WERI-Rb-1 (cell line): ENCODE measurements at regions not wholly inside any gene's neighbourhood (a gene's known extent, or its start where the extent isn't known, plus 50 kb on each side); places are given as distances from the start of the nearest gene placed in this dataset.

ENCODE experiments used
- DNase-seq: peaks from one replicate; pipeline ENCODE4 v3.0.0-alpha.2; 2020
- H3K27ac ChIP-seq: fragments of 250-450 bp; sonication (Bioruptor Pico); 2 replicates; pipeline ENCODE4 v1.5.1; 2020; ENCODE audit warnings: mild to moderate bottlenecking, moderate library complexity
- H3K27me3 ChIP-seq: fragments of 250-450 bp; sonication (Bioruptor Pico); 2 replicates; pipeline ENCODE4 v1.5.1; 2021; ENCODE audit warnings: mild to moderate bottlenecking, low read depth, moderate library complexity; ENCODE audit not compliant: insufficient read depth, severe bottlenecking
- H3K36me3 ChIP-seq: fragments of 250-450 bp; sonication (Bioruptor Pico); 2 replicates; pipeline ENCODE4 v1.5.1; 2020; ENCODE audit warnings: mild to moderate bottlenecking, moderate library complexity
- H3K4me3 ChIP-seq: 2 replicates; pipeline ENCODE4 v1.5.1; 2011; ENCODE audit warnings: low read depth, mild to moderate bottlenecking, control low read depth, low read length
- H3K9me3 ChIP-seq: fragments of 250-450 bp; sonication (Bioruptor Pico); 2 replicates; pipeline ENCODE4 v1.5.1; 2021; ENCODE audit warnings: mild to moderate bottlenecking, moderate library complexity; ENCODE audit not compliant: severe bottlenecking
- CTCF ChIP-seq: IDR thresholded peaks from 2 replicates; pipeline ENCODE4 v1.5.1; 2011; ENCODE audit warnings: low read depth, mild to moderate bottlenecking, control low read depth, inconsistent platforms, low read length

DNA sequence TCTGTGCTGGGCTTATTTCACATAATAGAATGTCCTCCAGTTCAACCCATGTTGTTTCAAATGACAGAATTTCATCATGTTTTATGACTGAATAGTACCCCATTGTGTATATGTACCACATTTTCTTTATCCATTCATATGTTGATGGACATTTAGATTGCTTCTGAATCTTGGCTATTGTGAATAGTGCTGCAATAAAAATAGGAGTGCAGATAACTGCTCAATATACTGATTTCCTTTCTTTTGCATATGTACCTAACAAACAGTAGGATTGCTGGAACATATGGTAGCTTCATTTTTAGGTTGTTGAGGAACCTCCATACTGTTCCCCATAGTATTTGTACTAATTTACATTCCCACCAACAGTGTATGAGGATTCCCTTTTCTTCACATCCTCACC, 491.1 kb downstream of the BRINP3 start:
- H3K27ac ChIP-seq = no peak overlapping the region
- no peaks in the 10 kb centered on the region for H3K36me3 ChIP-seq
- no peak for DNase-seq
- no peaks in the 10 kb centered on the region for H3K9me3 ChIP-seq
- H3K27me3 ChIP-seq = no peaks in the 10 kb centered on the region
- H3K4me3 ChIP-seq = no peak overlapping the region
- no peak for TF ChIP-seq CTCF

- Histone ChIP-seq H3K4me3 (no peak overlapping the region), H3K27me3 (no peaks in the 10 kb centered on the region), H3K36me3 (no peaks in the 10 kb centered on the region), H3K9me3 (no peaks in the 10 kb centered on the region), H3K27ac (no peak overlapping the region)
- TF ChIP-seq CTCF = no peak
- no peak for DNase-seq
Observed at GRCh38 chr1:189987509-189987908, 490.2 kb downstream of the BRINP3 start.

GRCh38 chr1:189992856-189993255, 484.8 kb downstream of the BRINP3 start:
- H3K27ac ChIP-seq = no peak overlapping the region
- TF ChIP-seq CTCF = no peak
- no peaks in the 10 kb centered on the region for H3K27me3 ChIP-seq
- DNase-seq = no peak
- H3K9me3 ChIP-seq = no peaks in the 10 kb centered on the region
- no peaks in the 10 kb centered on the region for H3K36me3 ChIP-seq
- H3K4me3 ChIP-seq = no peak overlapping the region

GRCh38 chr1:190000365-190000872, 477.2 kb downstream of the BRINP3 start:
- H3K27me3 ChIP-seq = no peaks in the 10 kb centered on the region
- H3K4me3 ChIP-seq = no peak overlapping the region
- TF ChIP-seq CTCF = no peak
- H3K27ac ChIP-seq = no peak overlapping the region
- no peaks in the 10 kb centered on the region for H3K36me3 ChIP-seq
- H3K9me3 ChIP-seq = no peaks in the 10 kb centered on the region
- no peak for DNase-seq

GRCh38 chr1:190001187-190001586, 476.5 kb downstream of the BRINP3 start:
- H3K27ac ChIP-seq = no peak overlapping the region
- DNase-seq = no peak

More at GRCh38 chr1:190001187-190001586, 476.5 kb downstream of the BRINP3 start:
- no peak overlapping the region for H3K4me3 ChIP-seq
- H3K27me3 ChIP-seq = no peaks in the 10 kb centered on the region
- H3K36me3 ChIP-seq = no peaks in the 10 kb centered on the region
- H3K9me3 ChIP-seq = no peaks in the 10 kb centered on the region
- no peak for TF ChIP-seq CTCF
